ENCODE measurements at regions not wholly inside any gene's neighbourhood (a gene's known extent, or its start where the extent isn't known, plus 50 kb on each side); places are given as distances from the start of the nearest gene placed in this dataset.

DNA sequence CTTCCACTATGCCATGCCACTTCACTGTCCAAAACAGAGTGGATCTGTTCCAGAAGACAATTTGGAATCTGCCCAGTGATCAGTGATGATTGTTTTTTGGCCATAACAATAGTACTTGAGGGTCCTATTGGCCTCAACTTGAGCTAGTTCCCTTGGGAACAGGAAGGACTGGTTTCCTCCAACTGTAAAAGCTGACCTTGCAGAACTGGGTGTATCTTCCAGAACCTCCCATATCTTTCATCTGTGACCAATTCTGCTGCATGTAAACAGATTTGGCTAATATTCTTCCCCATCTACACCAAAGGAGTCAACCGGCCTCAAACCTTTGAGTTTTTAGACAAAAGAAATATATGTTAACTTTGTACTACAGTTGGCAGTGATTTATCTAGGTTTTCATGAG lies 165.1 kb upstream of the TRPC5 start:
- TF ChIP-seq POLR2A (IDR thresholded peaks at IDR 0.05) = no peak
- no peak for TF ChIP-seq CTCF (IDR thresholded peaks at IDR 0.05)
